HG03571 (cell line): ENCODE measurements at regions not wholly inside any gene's neighbourhood (a gene's known extent, or its start where the extent isn't known, plus 50 kb on each side); places are given as distances from the start of the nearest gene placed in this dataset.

Experiments
- ATAC-seq: cut with Tn5 transposase; IDR thresholded peaks from one replicate; pipeline ENCODE4 v1.9.1; 2021; ENCODE audit not compliant: unreplicated experiment

GRCh38 chr15:62816342-62817069 lies 226.0 kb upstream of the TPM1 start:
- no peak for ATAC-seq

GRCh38 chr15:62818691-62819090 lies 223.9 kb upstream of the TPM1 start:
- no peak for ATAC-seq

- ATAC-seq = no peak
Measured at GRCh38 chr15:62821384-62822131, 221.0 kb upstream of the TPM1 start.

GRCh38 chr15:62822228-62822627 lies 220.3 kb upstream of the TPM1 start:
- ATAC-seq = no peak

- ATAC-seq = no peak
Measured at GRCh38 chr15:62823561-62823960, 219.0 kb upstream of the TPM1 start.

- ATAC-seq = no peak
Measured at GRCh38 chr15:62824111-62825015, 218.2 kb upstream of the TPM1 start.

GRCh38 chr15:62825191-62825590 lies 217.4 kb upstream of the TPM1 start:
- no peak for ATAC-seq

GRCh38 chr15:62826561-62826960 lies 216.0 kb upstream of the TPM1 start:
- ATAC-seq = no peak

GRCh38 chr15:62828364-62828763 lies 214.2 kb upstream of the TPM1 start:
- ATAC-seq = no peak

GRCh38 chr15:62832231-62832630 lies 210.3 kb upstream of the TPM1 start:
- no peak for ATAC-seq

- ATAC-seq = no peak
Measured at GRCh38 chr15:62833646-62834045, 208.9 kb upstream of the TPM1 start.

- no peak for ATAC-seq
Measured at GRCh38 chr15:62834686-62835329, 207.7 kb upstream of the TPM1 start.

- no peak for ATAC-seq
Measured at GRCh38 chr15:62835351-62835750, 207.2 kb upstream of the TPM1 start.

GRCh38 chr15:62835762-62836161 lies 206.8 kb upstream of the TPM1 start:
- ATAC-seq = no peak

- ATAC-seq = no peak
Measured at GRCh38 chr15:62840526-62841268, 201.8 kb upstream of the TPM1 start.

- ATAC-seq = no peak
Measured at GRCh38 chr15:62841269-62841628, 201.3 kb upstream of the TPM1 start.

GRCh38 chr15:62841891-62842559 lies 200.5 kb upstream of the TPM1 start:
- no peak for ATAC-seq

- no peak for ATAC-seq
Measured at GRCh38 chr15:62843311-62843710, 199.2 kb upstream of the TPM1 start.

GRCh38 chr15:62844564-62845240 lies 197.8 kb upstream of the TPM1 start:
- ATAC-seq = no peak
